HEK293 (cell line): ENCODE measurements at regions not wholly inside any gene's neighbourhood (a gene's known extent, or its start where the extent isn't known, plus 50 kb on each side); places are given as distances from the start of the nearest gene placed in this dataset.

Experiments
- CTCF ChIA-PET: fragments of 350-600 bp; formaldehyde crosslinking; extraction: SDS; loops from one replicate; lab custom pipeline; 2021; ENCODE audit warnings: antibody characterized with exemption; lab: Yijun Ruan, JAX
- POLR2A ChIA-PET: fragments of 300-600 bp; formaldehyde crosslinking; extraction: SDS; loops from one replicate; lab custom pipeline; 2020; ENCODE audit warnings: antibody characterized with exemption, inconsistent platforms; lab: Yijun Ruan, JAX
- H3K27ac ChIP-seq: fragments of 200-500 bp; sonication (Bioruptor generic); 2 replicates; pipeline ENCODE4 v1.5.1; 2014; ENCODE audit warnings: low read depth, low read length, control low read depth, inconsistent platforms; ENCODE audit errors: extremely low read depth
- H3K36me3 ChIP-seq, 2 experiments: fragments of 200-500 bp in 1 of 2; sonication (Bioruptor generic) in 1 of 2; 1 replicate in 1 of 2; 2 replicates in 1 of 2; pipeline ENCODE4 v1.5.1; 2014 to 2017; ENCODE audit warnings: inconsistent platforms in 2 of 2, low read length in 2 of 2; ENCODE audit not compliant: control insufficient read depth in 2 of 2, insufficient read depth in 1 of 2
- H3K4me1 ChIP-seq: fragments of 200-500 bp; sonication (Bioruptor generic); 2 replicates; pipeline ENCODE4 v1.5.1; 2014; ENCODE audit warnings: mild to moderate bottlenecking, low read length, inconsistent platforms; ENCODE audit not compliant: control insufficient read depth, insufficient read depth
- H3K4me3 ChIP-seq: 2 replicates; pipeline ENCODE4 v1.5.1; 2011; ENCODE audit warnings: low read depth, mild to moderate bottlenecking, control low read depth, low read length, moderate library complexity
- H3K9me3 ChIP-seq: fragments of 200-500 bp; sonication (Bioruptor generic); 2 replicates; pipeline ENCODE4 v1.5.1; 2014; ENCODE audit warnings: low read depth, low read length, inconsistent platforms; ENCODE audit not compliant: control insufficient read depth, insufficient read depth
- ATF2 ChIP-seq: fragments of 450-650 bp; formaldehyde crosslinking; IDR thresholded peaks from 2 replicates; pipeline ENCODE4 v1.5.1; 2016; ENCODE audit warnings: missing biosample characterization, missing genetic modification characterization, low read depth
- FEZF1 ChIP-seq: fragments of 450-650 bp; formaldehyde crosslinking; IDR thresholded peaks from 2 replicates; pipeline ENCODE4 v1.5.1; 2016; ENCODE audit warnings: missing biosample characterization, missing genetic modification characterization
- MEIS1 ChIP-seq: sonication (generic); formaldehyde crosslinking; IDR thresholded peaks from 2 replicates; pipeline ENCODE4 v1.8.1; 2022; ENCODE audit warnings: missing genetic modification reagents, mild to moderate bottlenecking, borderline replicate concordance
- PRDM1 ChIP-seq: fragments of 450-650 bp; formaldehyde crosslinking; IDR thresholded peaks from 2 replicates; pipeline ENCODE4; 2016; ENCODE audit warnings: missing biosample characterization, missing genetic modification characterization
- PRDM2 ChIP-seq: fragments of 450-650 bp; formaldehyde crosslinking; IDR thresholded peaks from 2 replicates; pipeline ENCODE4 v1.5.1; 2016; ENCODE audit warnings: missing biosample characterization, missing genetic modification characterization, borderline replicate concordance
- PRDM6 ChIP-seq: fragments of 450-650 bp; formaldehyde crosslinking; IDR thresholded peaks from 2 replicates; pipeline ENCODE4 v1.5.1; 2017; ENCODE audit warnings: missing biosample characterization, missing genetic modification characterization
- SETDB1 ChIP-seq: IDR thresholded peaks from one replicate; pipeline ENCODE4 v1.6.1; 2017; ENCODE audit warnings: mild to moderate bottlenecking, low read length, moderate library complexity, mixed read lengths; ENCODE audit not compliant: insufficient read length
- ZNF112 ChIP-seq: fragments of 450-650 bp; formaldehyde crosslinking; IDR thresholded peaks from 2 replicates; pipeline ENCODE4 v1.5.0; 2017; ENCODE audit warnings: missing biosample characterization, missing genetic modification characterization
- ZNF16 ChIP-seq: fragments of 450-650 bp; formaldehyde crosslinking; IDR thresholded peaks from 2 replicates; pipeline ENCODE4 v1.5.1; 2016; ENCODE audit warnings: low read depth, missing biosample characterization, missing genetic modification characterization
- ZNF184 ChIP-seq: fragments of 450-650 bp; IDR thresholded peaks from 2 replicates; pipeline ENCODE4 v1.5.1; 2018; ENCODE audit warnings: missing biosample characterization, mild to moderate bottlenecking, missing genetic modification characterization
- ZNF202 ChIP-seq: fragments of 450-650 bp; formaldehyde crosslinking; IDR thresholded peaks from 2 replicates; pipeline ENCODE4 v1.5.1; 2016; ENCODE audit warnings: missing biosample characterization, missing genetic modification characterization, borderline replicate concordance
- ZNF239 ChIP-seq: fragments of 450-650 bp; formaldehyde crosslinking; IDR thresholded peaks from 2 replicates; pipeline ENCODE4 v1.5.1; 2016; ENCODE audit warnings: missing biosample characterization, missing genetic modification characterization
- ZNF248 ChIP-seq: fragments of 450-650 bp; formaldehyde crosslinking; IDR thresholded peaks from 2 replicates; pipeline ENCODE4 v1.5.1; 2017; ENCODE audit warnings: missing biosample characterization, missing genetic modification characterization
- ZNF48 ChIP-seq: fragments of 450-650 bp; formaldehyde crosslinking; IDR thresholded peaks from 2 replicates; pipeline ENCODE4 v1.5.1; 2016; ENCODE audit warnings: missing biosample characterization, missing genetic modification characterization
- ZNF501 ChIP-seq: fragments of 450-650 bp; formaldehyde crosslinking; IDR thresholded peaks from 2 replicates; pipeline ENCODE4 v1.5.1; 2016; ENCODE audit warnings: missing biosample characterization, missing genetic modification characterization
- ZNF518A ChIP-seq: fragments of 450-650 bp; formaldehyde crosslinking; conservative IDR thresholded peaks from 2 replicates; pipeline ENCODE4 v1.5.1; 2016; ENCODE audit warnings: low read depth, missing biosample characterization, missing genetic modification characterization
- ZNF670 ChIP-seq: fragments of 450-650 bp; formaldehyde crosslinking; IDR thresholded peaks from 2 replicates; pipeline ENCODE4 v1.5.1; 2016; ENCODE audit warnings: missing biosample characterization, missing genetic modification characterization, low read depth
- ZNF707 ChIP-seq: fragments of 450-650 bp; formaldehyde crosslinking; IDR thresholded peaks from 2 replicates; pipeline ENCODE4 v1.5.1; 2016; ENCODE audit warnings: missing biosample characterization, missing genetic modification characterization

- TF ChIP-seq SETDB1 (no peak), ZNF184 (tag by site-specific recombination) (no peak), ZNF112 (no peak), ZNF248 (tag by site-specific recombination) (no peak), PRDM6 (tag by site-specific recombination) (no peak), ZNF670 (no peak), ZNF16 (tag by site-specific recombination) (no peak), ZNF48 (tag by site-specific recombination) (no peak), ZNF239 (tag by site-specific recombination) (no peak), FEZF1 (tag by site-specific recombination) (no peak)
- no peak overlapping the region for H3K27ac ChIP-seq
- H3K4me1 ChIP-seq = no peaks in the 10 kb centered on the region
- H3K36me3 ChIP-seq = no peaks in the 10 kb centered on the region
- no peaks in the 10 kb centered on the region for H3K9me3 ChIP-seq
- CTCF ChIA-PET = interaction anchor here (0.6 to 1.1 kb wide), 5 partner anchors 24 to 785 kb away, joined by 3 to 4 read pairs (median 3); no protein-coding TSS in a partner anchor
- H3K4me3 ChIP-seq = no peak overlapping the region
- POLR2A ChIA-PET = no interaction called here
Observed at GRCh38 chr4:173929921-173930320, 353.5 kb downstream of the FBXO8 start.

- Histone ChIP-seq H3K27ac (no peak overlapping the region), H3K4me3 (no peak overlapping the region), H3K4me1 (peaks cover 6% of the 10 kb centered on the region; the same call in 1 of the 2 replicates), H3K36me3 (no peaks in the 10 kb centered on the region), H3K9me3 (no peaks in the 10 kb centered on the region)
- ChIA-PET POLR2A (no interaction called here), CTCF (no interaction called here)
- no peak for TF ChIP-seq MEIS1 (CRISPR knock-in tag)
- no peak for TF ChIP-seq ZNF501 (tag by site-specific recombination)
- TF ChIP-seq PRDM2 (tag by site-specific recombination) = no peak
Observed at GRCh38 chr4:173924561-173924960, 358.9 kb downstream of the FBXO8 start.

GRCh38 chr4:173919861-173920260, 363.6 kb downstream of the FBXO8 start:
- Histone ChIP-seq H3K9me3 (no peaks in the 10 kb centered on the region), H3K4me3 (no peak overlapping the region), H3K27ac (no peak overlapping the region), H3K36me3 (no peaks in the 10 kb centered on the region), H3K4me1 (peaks cover 7% of the 10 kb centered on the region; the same call in 1 of the 2 replicates)
- POLR2A ChIA-PET = no interaction called here
- CTCF ChIA-PET = interaction anchor here (1.0 kb wide), 1 partner anchor 426 kb away, joined by 3 read pairs; no protein-coding TSS in a partner anchor
- TF ChIP-seq ZNF518A (tag by site-specific recombination) (no peak), PRDM1 (tag by site-specific recombination) (no peak), ZNF202 (tag by site-specific recombination) (no peak), ZNF707 (tag by site-specific recombination) (no peak), ATF2 (tag by site-specific recombination) (no peak), ZNF184 (tag by site-specific recombination) (no peak)
